ENCODE measurements at regions not wholly inside any gene's neighbourhood (a gene's known extent, or its start where the extent isn't known, plus 50 kb on each side); places are given as distances from the start of the nearest gene placed in this dataset.
A peak's percentile ranks its signal among the peaks of the same experiment; 100 is the strongest.
"Not testable (repeated sequence)": the region's sequence is repeated elsewhere in the genome, so short reads cannot be mapped to it uniquely, and the experiment has no call there.

- no peak for DNase-seq
Measured at GRCh38 chr6:168929871-168930450, 323.7 kb downstream of the THBS2 start.

DNA sequence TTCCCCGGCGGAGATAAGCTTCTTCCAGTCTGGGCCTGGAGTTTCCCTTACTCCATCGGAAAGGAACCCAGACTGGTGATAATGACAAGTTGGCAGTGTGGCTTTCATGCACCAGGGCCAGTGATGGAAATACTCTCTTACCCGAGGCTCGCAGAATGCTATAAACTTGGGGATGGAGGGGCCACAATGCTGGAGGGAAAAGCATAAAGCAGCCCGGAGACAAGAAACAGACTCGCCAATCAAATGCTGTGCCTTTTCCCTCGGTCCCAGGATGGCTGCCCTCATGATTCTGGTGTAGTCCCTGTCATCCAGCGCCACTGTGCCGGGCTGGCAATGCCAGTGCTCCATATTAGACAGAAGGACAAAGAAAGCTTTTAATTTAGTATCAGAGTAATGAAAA, 325.6 kb downstream of the THBS2 start:
- no peak for DNase-seq

DNA sequence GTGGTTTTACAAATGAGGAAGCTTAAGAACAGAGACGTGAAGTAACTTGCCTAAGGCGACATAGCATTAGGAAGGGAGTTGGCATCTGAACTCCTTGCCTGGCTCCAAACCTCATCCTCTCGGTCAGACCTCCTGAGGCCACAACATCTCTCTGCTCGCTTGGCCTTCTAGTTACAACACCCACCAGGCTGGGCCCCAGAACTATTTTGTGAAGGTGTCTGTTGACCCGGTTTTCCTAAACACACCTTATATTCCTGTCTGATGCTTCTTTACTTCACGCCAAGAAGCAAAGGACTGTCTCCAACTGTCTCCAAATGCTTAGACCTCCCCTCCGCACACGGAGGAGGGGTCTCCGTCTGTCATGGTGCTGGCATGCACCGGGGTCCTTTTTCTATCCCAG, 326.6 kb downstream of the THBS2 start:
- DNase-seq: no peak

DNA sequence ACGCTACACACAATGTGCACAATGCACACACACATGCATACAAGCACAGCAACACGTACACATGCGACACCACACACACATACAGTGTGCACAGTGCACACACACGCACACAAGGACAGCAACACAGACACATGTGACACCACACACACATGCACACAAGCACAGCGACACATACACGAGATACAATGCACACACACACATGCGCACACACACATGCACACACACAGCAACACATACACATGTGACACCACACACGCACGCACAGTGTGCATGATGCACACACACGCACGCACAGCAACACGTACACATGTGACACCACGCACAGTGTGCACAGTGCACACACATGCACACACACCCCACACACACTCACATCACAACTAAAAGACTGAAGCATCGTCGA, 327.3 kb downstream of the THBS2 start:
- no peak for DNase-seq

GRCh38 chr6:168925671-168926070, 328.0 kb downstream of the THBS2 start:
- DNase-seq: no peak

DNA sequence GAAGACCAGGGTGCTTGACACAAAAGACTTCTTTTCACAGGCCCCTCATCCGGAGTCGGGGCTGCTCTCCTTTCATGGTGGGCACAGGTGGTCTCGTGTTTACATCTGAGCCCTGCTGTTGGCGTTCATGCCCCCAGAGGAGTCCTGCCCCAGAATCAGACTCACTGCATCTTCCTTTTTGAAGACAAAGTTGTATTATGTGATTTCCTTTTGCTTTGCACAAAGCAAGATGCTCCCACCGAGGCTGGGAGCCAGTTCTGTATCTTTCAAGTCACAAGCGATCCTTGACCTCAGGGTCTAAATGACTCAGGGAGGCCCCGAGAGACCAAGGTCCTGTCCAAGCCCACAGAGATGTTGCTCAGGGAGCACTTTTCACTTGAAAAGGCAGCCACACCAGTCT, 330.5 kb downstream of the THBS2 start:
- no peak for DNase-seq

- no peak for DNase-seq
Measured at GRCh38 chr6:168922436-168922835, 331.2 kb downstream of the THBS2 start.

GRCh38 chr6:168920289-168920688, 333.4 kb downstream of the THBS2 start:
- DNase-seq: no peak

DNA sequence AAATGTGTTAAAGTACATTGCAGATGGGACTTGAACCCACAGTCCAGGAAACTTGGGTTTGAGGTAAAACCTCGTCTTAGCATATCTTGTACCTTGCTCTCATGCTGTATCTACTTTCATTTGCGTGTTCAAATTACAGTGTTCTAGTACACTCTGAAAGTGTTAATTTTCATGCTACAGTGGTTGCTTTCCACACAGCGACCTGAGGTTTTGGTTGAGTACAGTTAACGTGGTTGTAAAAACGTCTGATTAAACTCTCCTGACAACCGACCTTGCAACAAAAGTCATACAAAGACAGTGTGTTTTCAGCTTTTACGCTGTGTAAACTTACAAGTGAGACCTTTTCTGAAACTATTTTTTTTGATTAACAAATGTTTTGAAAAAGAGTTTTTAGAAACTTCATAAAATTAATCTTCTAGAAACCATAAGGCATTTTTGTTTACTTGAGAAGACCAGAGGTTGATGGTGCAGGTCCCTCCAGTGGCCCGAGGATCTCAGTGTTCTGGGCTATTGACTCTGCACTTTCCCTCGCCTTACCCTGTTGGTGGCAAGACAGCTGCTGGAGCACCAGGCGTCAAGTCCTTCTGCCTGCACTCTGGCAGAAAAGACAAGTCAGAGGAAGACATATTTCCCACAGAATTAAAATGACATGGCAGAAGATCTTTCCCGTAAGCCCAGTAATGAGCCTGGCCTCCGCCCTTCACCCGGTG, 334.0 kb downstream of the THBS2 start:
- no peak for DNase-seq

- no peak for DNase-seq
Measured at GRCh38 chr6:168916576-168917211, 337.0 kb downstream of the THBS2 start.

- DNase-seq: peak; percentile 31
Measured at GRCh38 chr6:168915855-168916254, 337.8 kb downstream of the THBS2 start.

DNA sequence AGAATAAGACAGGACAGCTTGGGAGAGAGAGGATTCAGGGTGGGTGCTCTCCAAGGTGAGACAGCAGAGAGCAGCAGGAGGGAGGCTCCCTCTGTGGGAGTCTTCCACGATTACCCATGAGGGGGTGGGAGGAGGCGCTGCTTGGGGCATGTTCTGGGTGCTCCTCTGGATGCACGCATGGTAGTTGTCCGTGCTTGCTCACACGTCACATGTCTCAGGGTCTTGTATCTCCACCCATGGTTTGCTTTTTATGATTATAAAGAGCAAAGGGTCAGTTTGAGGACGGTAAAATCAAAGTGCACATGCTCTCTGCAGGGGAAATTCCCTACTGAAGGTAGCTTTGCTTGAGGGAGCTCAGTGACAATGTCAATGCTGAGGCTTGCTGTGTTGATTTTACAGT, 338.4 kb downstream of the THBS2 start:
- DNase-seq: no peak

DNA sequence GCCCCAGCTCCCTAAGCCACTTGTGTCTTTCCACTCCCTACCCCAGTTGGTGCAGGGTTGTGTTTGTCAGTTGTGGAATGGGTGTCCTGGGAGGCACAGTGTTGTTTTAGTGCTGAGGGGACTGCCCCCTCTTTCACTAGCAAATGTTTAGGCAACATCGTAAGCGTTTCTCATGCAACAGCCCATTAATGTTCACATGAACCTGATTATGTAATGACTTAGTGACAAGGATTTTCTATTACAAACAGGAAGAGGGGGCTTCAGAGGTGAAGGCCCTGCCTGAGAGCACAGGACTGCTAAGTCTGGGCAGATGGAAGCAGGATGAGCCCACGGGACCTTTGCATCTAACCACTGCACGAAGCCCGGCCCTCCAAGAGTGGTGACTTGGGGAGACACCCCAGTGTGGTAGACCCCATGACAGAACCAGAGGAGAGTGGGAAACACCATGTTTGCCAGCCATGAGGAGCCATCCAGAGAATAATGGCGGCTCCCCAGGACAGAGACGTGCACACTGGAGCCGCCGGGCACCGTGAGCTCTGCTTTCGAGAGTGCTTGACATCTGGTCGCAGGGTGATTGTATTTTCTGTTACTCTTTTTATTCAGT, 339.7 kb downstream of the THBS2 start:
- DNase-seq: no peak

DNA sequence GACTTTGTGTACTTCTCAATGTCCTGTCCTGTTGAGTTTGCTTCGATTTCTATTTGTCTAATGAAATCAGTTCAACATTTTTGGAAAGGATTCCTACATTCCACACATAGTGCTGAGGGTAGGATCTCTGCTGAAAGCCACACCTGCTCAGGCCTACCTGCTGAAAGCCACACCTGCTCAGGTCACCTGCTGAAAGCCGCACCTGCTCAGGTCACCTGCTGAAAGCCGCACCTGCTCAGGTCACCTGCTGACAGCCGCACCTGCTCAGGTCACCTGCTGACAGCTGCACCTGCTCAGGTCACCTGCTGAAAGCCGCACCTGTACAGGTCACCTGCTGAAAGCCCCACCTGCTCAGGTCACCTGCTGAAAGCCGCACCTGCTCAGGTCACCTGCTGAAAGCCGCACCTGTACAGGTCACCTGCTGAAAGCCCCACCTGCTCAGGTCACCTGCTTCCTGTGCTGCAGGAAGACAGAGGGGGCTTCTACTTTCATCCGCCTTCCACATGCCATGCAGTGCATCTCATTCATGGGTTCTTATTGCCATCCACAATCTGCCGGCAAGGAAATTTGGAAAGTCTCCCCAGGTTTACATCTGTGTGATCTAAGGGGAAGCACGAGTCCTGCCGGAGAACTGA, 340.3 kb downstream of the THBS2 start:
- DNase-seq: not testable (repeated sequence)

- DNase-seq: no peak
Measured at GRCh38 chr6:168909288-168909687, 344.4 kb downstream of the THBS2 start.

- no peak for DNase-seq
Measured at GRCh38 chr6:168908887-168909286, 344.8 kb downstream of the THBS2 start.

DNA sequence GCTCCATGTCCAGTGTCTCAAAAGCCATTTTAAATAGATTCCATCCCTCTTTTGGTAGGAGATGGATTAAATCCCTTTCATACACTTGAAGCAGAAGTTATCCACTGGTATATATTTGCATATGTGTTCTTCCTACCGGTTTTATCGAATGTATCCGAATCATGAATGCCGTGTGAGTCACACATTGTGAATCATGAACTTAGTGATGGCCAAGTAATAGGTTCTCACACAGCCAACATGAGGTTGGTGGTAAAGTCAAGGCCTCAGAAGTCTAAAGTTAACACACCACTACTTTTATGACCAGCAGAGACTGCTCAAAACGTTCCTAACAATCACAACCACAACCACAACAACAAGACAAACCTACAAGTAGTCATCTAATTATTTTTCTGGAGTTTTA, 345.5 kb downstream of the THBS2 start:
- no peak for DNase-seq

- no peak for DNase-seq
Measured at GRCh38 chr6:168906391-168906790, 347.3 kb downstream of the THBS2 start.

DNA sequence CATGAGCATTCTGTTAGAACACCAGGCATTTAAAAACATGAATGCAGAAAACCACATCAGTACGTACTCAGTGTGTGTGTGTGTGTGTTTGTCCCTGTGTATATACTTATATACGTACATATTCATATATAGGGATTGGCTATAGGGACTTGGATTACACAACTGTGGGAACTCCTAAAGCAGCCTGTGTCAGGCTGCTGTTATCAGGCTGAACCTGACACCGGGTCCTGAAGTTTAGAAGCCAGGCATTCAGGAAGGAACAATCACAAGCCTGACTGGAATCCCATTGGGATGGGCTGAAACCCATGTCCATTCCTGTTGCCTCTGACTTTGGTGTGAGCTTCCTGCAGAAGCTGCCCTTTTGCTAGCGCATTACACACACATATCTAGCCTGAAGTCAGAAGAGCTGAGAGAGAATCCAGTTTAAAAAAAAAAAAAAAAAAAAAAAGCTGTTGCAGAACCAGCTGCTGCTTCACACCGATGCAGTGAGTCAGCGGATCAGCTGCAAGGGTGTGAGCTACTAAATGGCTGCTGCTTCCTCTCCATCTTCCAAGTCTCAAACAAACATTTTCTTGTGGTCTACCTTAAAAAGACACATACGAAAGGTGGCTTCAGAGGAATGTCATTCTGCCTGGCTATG, 348.1 kb downstream of the THBS2 start:
- no peak for DNase-seq

GRCh38 chr6:168903613-168904345, 349.9 kb downstream of the THBS2 start:
- peak; percentile 33 for DNase-seq

DNA sequence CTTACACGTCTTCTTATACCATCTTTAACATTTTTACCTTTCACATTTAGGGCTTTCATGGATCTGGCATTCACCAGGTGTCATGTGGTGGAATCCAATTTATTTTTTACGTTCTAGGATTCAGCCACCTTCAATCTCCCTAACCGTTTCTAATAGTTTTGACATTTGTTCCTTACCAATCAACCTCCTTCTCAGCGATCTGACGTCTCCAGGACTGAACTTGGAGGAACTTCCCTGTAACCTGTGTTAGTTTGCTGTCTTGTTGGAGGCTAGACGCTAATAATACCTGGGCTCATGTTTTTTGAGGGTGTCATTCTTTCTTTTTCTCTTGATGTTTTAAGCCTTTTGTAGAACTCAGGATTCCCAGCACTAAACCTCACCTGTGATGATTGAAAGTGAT, 351.6 kb downstream of the THBS2 start:
- DNase-seq: no peak

DNA sequence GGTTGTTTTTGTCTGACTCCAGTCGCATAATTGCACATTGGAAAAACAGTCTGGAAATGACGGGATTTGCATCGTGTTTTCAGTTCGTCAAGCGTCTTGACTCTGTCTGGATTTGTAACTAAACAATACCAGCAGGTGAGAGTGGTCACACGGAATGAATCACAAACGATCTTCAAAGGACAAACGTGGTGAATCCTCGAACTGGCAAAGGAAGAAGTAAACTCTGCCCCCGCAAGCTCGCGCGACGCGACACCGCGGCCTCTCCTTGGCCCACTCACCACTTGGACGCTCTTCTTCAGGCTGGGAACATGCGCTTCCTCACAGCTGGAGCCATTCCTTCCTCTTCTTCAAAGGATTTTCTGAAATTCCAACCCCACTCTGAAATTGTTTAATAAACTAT, 352.6 kb downstream of the THBS2 start:
- DNase-seq: no peak

Measured in NCI-H345 (cell line).